Fibroblast of lung (primary cell): ENCODE measurements at regions not wholly inside any gene's neighbourhood (a gene's known extent, or its start where the extent isn't known, plus 50 kb on each side); places are given as distances from the start of the nearest gene placed in this dataset.
"Not testable (repeated sequence)": the region's sequence is repeated elsewhere in the genome, so short reads cannot be mapped to it uniquely, and the experiment has no call there.

Experiments used
- DNase-seq, 2 donors: peaks; one replicate each; pipeline versions ENCODE4 v3.0.0 to v3.0.0-alpha.2; 2010; ENCODE audit warnings: low read depth in 2 of 2
- H2AFZ ChIP-seq: 2 replicates; pipeline ENCODE4 v1.5.1; 2012; ENCODE audit warnings: low read length, control low read depth, inconsistent platforms
- H3K27ac ChIP-seq: 2 replicates; pipeline ENCODE4 v1.5.1; 2011; ENCODE audit warnings: low read length, control low read depth; ENCODE audit not compliant: insufficient read depth
- H3K27me3 ChIP-seq: 2 replicates; pipeline ENCODE4 v1.5.1; 2011; ENCODE audit warnings: mild to moderate bottlenecking, low read length; ENCODE audit not compliant: control insufficient read depth, insufficient read depth
- H3K36me3 ChIP-seq: 2 replicates; pipeline ENCODE4 v1.5.1; 2011; ENCODE audit warnings: low read length; ENCODE audit not compliant: control insufficient read depth, insufficient read depth
- H3K4me1 ChIP-seq: 2 replicates; pipeline ENCODE4 v1.5.1; 2011; ENCODE audit warnings: low read length; ENCODE audit not compliant: control insufficient read depth, insufficient read depth; ENCODE audit errors: extremely low read depth
- H3K4me2 ChIP-seq: 2 replicates; pipeline ENCODE4 v1.5.1; 2011; ENCODE audit warnings: low read length, control low read depth; ENCODE audit not compliant: insufficient read depth; ENCODE audit errors: extremely low read depth
- H3K4me3 ChIP-seq, 4 experiments: fragments of 200-600 bp in 1 of 4; sonication (generic) in 1 of 4; replicated peaks in 1 of 4; 2 replicates each; pipeline ENCODE4 v1.5.1; 2011 to 2016; ENCODE audit warnings: low read length in 4 of 4, low read depth in 3 of 4, mild to moderate bottlenecking in 3 of 4, control low read depth in 2 of 4, inconsistent platforms in 1 of 4, mixed read lengths in 1 of 4; ENCODE audit not compliant: insufficient read depth in 1 of 4; ENCODE audit errors: control extremely low read depth in 1 of 4
- H3K79me2 ChIP-seq: 2 replicates; pipeline ENCODE4 v1.5.1; 2012; ENCODE audit warnings: mild to moderate bottlenecking, low read length, inconsistent platforms; ENCODE audit not compliant: control insufficient read depth, insufficient read depth
- H3K9ac ChIP-seq: 2 replicates; pipeline ENCODE4 v1.5.1; 2011; ENCODE audit warnings: mild to moderate bottlenecking, low read length, control low read depth; ENCODE audit not compliant: insufficient read depth
- H3K9me3 ChIP-seq: 2 replicates; pipeline ENCODE4 v1.5.1; 2012; ENCODE audit warnings: low read depth, low read length; ENCODE audit not compliant: control insufficient read depth, insufficient read depth
- H4K20me1 ChIP-seq: 2 replicates; pipeline ENCODE4 v1.5.1; 2011; ENCODE audit warnings: low read length; ENCODE audit not compliant: control insufficient read depth, insufficient read depth; ENCODE audit errors: extremely low read depth
- CTCF ChIP-seq, 2 donors: IDR thresholded peaks in 1 of 2; conservative IDR thresholded peaks in 1 of 2; 1 replicate in 1 of 2; 2 replicates in 1 of 2; pipeline ENCODE4 v1.5.1; 2011 to 2012; ENCODE audit warnings: low read length in 2 of 2, control low read depth in 1 of 2, inconsistent platforms in 1 of 2, low read depth in 1 of 2, mild to moderate bottlenecking in 1 of 2
- EZH2 ChIP-seq: IDR thresholded peaks from 2 replicates; pipeline ENCODE4 v1.5.1; 2012; ENCODE audit warnings: low read length, control low read depth, mild to moderate bottlenecking; ENCODE audit errors: missing control alignments

GRCh38 chr6:79372757-79373156 lies 138.3 kb upstream of the HMGN3 start:
- DNase-seq: no peak
- no peak overlapping the region for H2AFZ ChIP-seq

GRCh38 chr6:79369026-79369425 lies 134.5 kb upstream of the HMGN3 start:
- no peak for DNase-seq
- no peak overlapping the region for H3K4me3 ChIP-seq
- no peaks in the 10 kb centered on the region for H3K9me3 ChIP-seq
- H3K27me3 ChIP-seq: no peaks in the 10 kb centered on the region
- no peak overlapping the region for H2AFZ ChIP-seq
- H3K27ac ChIP-seq: no peak overlapping the region
- H3K79me2 ChIP-seq: no peaks in the 10 kb centered on the region
- no peak for TF ChIP-seq CTCF (conservative IDR thresholded peaks at IDR 0.05 in 1 of 2, IDR thresholded peaks at IDR 0.05 in 1 of 2; ENCODE audit: low read depth in 1 of 2, low read length in 2 of 2)
- TF ChIP-seq EZH2: no peak
- H3K36me3 ChIP-seq: no peaks in the 10 kb centered on the region
- no peak overlapping the region for H3K9ac ChIP-seq
- no peaks in the 10 kb centered on the region for H4K20me1 ChIP-seq
- H3K4me1 ChIP-seq: no peaks in the 10 kb centered on the region
- no peak overlapping the region for H3K4me2 ChIP-seq

More at GRCh38 chr6:79372757-79373156, 138.3 kb upstream of the HMGN3 start:
- Histone ChIP-seq H4K20me1 (no peaks in the 10 kb centered on the region), H3K79me2 (no peaks in the 10 kb centered on the region), H3K27me3 (no peaks in the 10 kb centered on the region), H3K9ac (no peak overlapping the region), H3K9me3 (no peaks in the 10 kb centered on the region), H3K4me2 (no peak overlapping the region), H3K4me1 (peaks cover 2% of the 10 kb centered on the region), H3K36me3 (no peaks in the 10 kb centered on the region), H3K27ac (no peak overlapping the region), H3K4me3 (no peak overlapping the region)
- TF ChIP-seq CTCF (conservative IDR thresholded peaks at IDR 0.05 in 1 of 2, IDR thresholded peaks at IDR 0.05 in 1 of 2; ENCODE audit: low read depth in 1 of 2, low read length in 2 of 2) (no peak), EZH2 (no peak)

GRCh38 chr6:79363441-79363840 lies 129.0 kb upstream of the HMGN3 start:
- not testable (repeated sequence) for H3K4me2 ChIP-seq, H3K4me3 ChIP-seq, DNase-seq

GRCh38 chr6:79361074-79361473 lies 126.6 kb upstream of the HMGN3 start:
- H3K4me3 ChIP-seq, H3K27ac ChIP-seq, H3K79me2 ChIP-seq, DNase-seq, H3K36me3 ChIP-seq, H2AFZ ChIP-seq, H4K20me1 ChIP-seq, H3K4me1 ChIP-seq, H3K4me2 ChIP-seq, H3K27me3 ChIP-seq, H3K9me3 ChIP-seq, H3K9ac ChIP-seq: not testable (repeated sequence)

More at GRCh38 chr6:79363441-79363840, 129.0 kb upstream of the HMGN3 start:
- not testable (repeated sequence) for H3K4me1 ChIP-seq, H3K36me3 ChIP-seq, H3K9me3 ChIP-seq, H2AFZ ChIP-seq, H3K9ac ChIP-seq, H3K79me2 ChIP-seq, H3K27me3 ChIP-seq, H3K27ac ChIP-seq, H4K20me1 ChIP-seq
